ENCODE measurements at regions not wholly inside any gene's neighbourhood (a gene's known extent, or its start where the extent isn't known, plus 50 kb on each side); places are given as distances from the start of the nearest gene placed in this dataset.

DNA sequence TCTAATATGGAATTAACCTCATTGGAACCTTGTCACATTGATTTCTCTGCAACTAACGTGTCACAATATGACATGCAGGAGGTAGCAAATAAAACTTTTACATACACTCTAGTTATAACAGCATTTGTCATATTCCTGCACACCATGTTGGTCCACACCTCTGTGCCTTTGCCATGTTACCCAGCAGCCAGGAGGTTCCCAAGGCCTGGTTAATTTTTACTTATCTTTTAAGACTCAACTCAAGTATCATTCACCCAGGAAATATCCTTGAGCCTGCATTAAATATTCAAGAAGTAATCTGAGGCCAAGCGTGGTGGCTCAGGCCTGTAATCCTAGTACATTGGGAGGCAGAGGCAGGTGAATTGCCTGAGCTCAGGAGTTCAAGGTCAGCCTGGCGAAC is 447.2 kb upstream of the NR5A2 start (continued):
- TF ChIP-seq HDGF (IDR thresholded peaks at IDR 0.05) = no peak
- TF ChIP-seq YY1 (IDR thresholded peaks at IDR 0.05; ENCODE audit: low read depth, low read length) = no peak
- no peak for TF ChIP-seq DPF2 (IDR thresholded peaks at IDR 0.05)
- TF ChIP-seq NFIC (IDR thresholded peaks at IDR 0.05; ENCODE audit: low read depth, low read length) = no peak
- TF ChIP-seq, protein P1, sequence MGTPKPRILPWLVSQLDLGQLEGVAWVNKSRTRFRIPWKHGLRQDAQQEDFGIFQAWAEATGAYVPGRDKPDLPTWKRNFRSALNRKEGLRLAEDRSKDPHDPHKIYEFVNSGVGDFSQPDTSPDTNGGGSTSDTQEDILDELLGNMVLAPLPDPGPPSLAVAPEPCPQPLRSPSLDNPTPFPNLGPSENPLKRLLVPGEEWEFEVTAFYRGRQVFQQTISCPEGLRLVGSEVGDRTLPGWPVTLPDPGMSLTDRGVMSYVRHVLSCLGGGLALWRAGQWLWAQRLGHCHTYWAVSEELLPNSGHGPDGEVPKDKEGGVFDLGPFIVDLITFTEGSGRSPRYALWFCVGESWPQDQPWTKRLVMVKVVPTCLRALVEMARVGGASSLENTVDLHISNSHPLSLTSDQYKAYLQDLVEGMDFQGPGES (IDR thresholded peaks at IDR 0.05) = no peak
- no peak for TF ChIP-seq FOS (IDR thresholded peaks at IDR 0.05; ENCODE audit: borderline replicate concordance, extremely low read depth, insufficient read length)
- no peak for TF ChIP-seq EED (IDR thresholded peaks at IDR 0.05; ENCODE audit: low read depth)
- no peak for TF ChIP-seq ZZZ3 (IDR thresholded peaks at IDR 0.05; ENCODE audit: control insufficient read depth, insufficient read length, low read depth)
- TF ChIP-seq, protein P2, sequence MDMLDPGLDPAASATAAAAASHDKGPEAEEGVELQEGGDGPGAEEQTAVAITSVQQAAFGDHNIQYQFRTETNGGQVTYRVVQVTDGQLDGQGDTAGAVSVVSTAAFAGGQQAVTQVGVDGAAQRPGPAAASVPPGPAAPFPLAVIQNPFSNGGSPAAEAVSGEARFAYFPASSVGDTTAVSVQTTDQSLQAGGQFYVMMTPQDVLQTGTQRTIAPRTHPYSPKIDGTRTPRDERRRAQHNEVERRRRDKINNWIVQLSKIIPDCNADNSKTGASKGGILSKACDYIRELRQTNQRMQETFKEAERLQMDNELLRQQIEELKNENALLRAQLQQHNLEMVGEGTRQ (IDR thresholded peaks at IDR 0.05; ENCODE audit: borderline replicate concordance, low read depth, low read length) = no peak

DNA sequence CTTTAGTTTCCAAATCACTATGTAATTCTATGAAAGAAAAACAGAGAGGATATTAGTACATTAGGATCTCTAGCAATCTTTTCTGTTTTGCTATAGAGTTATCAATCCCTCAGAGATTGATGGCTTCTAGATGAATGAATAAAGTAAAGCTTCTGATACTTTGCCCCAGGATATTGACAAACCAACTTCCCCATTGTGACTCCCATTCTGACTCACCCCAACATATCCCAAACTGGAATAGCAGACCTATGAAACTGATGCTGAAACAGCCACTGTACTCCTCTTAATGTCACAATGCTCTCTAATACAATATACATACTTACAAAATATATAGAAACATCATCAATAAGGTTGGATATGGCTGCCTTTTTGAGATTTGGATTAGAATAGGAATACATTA is 442.1 kb upstream of the NR5A2 start:
- ChIA-PET POLR2A (no interaction called here), SMC1A (ENCODE audit: uncharacterized antibody, unreplicated experiment) (no interaction called here), CTCF (no interaction called here), RAD21 (ENCODE audit: unreplicated experiment) (no interaction called here)
- H3K9ac ChIP-seq (ENCODE audit: control insufficient read depth, insufficient read depth, low read length) = no peak overlapping the region
- no peaks in the 10 kb centered on the region for H3K27me3 ChIP-seq (replicated peaks in 1 of 2; ENCODE audit: control insufficient read depth in 2 of 2, insufficient read depth in 2 of 2, low read length in 1 of 2)
- H4K20me1 ChIP-seq (ENCODE audit: control insufficient read depth, insufficient read depth) = no peaks in the 10 kb centered on the region
- H3K4me1 ChIP-seq (ENCODE audit: control insufficient read depth, insufficient read depth, low read length) = no peaks in the 10 kb centered on the region
- no peak for DNase-seq (ENCODE audit: low read depth, low spot score)
- in situ Hi-C loops (cut with MboI) = no loop called here
- H3K36me3 ChIP-seq (ENCODE audit: control insufficient read depth in 2 of 2, insufficient read depth in 2 of 2, low read length in 1 of 2) = no peaks in the 10 kb centered on the region
- FAIRE-seq = no peak
- H3K27ac ChIP-seq (ENCODE audit: control insufficient read depth, insufficient read depth) = no peak overlapping the region
- no peak overlapping the region for H2AFZ ChIP-seq (ENCODE audit: control insufficient read depth, low read depth, low read length)
- ATAC-seq = no peak
- intact Hi-C loops (cut with micrococcal nuclease; ENCODE audit: unreplicated experiment) = no loop called here
- H3K4me2 ChIP-seq (ENCODE audit: control insufficient read depth, insufficient read depth) = no peak overlapping the region
- no peak overlapping the region for H3K4me3 ChIP-seq
- H3K79me2 ChIP-seq (ENCODE audit: control insufficient read depth, insufficient read depth, low read length) = no peaks in the 10 kb centered on the region
- BruUV-seq (replicated peaks) = no TSS peak
- no peaks in the 10 kb centered on the region for H3K9me3 ChIP-seq (replicated peaks; ENCODE audit: control insufficient read depth, insufficient read depth, low read length)
- TF ChIP-seq TARDBP (IDR thresholded peaks at IDR 0.05; ENCODE audit: borderline replicate concordance) = no peak
- no peak for TF ChIP-seq SMARCA5 (IDR thresholded peaks at IDR 0.05)
- TF ChIP-seq FOS (IDR thresholded peaks at IDR 0.05; ENCODE audit: borderline replicate concordance, extremely low read depth, insufficient read length) = no peak
- TF ChIP-seq POLR2A (IDR thresholded peaks at IDR 0.05; ENCODE audit: low read depth, low read length) = no peak
- TF ChIP-seq, protein P3, sequence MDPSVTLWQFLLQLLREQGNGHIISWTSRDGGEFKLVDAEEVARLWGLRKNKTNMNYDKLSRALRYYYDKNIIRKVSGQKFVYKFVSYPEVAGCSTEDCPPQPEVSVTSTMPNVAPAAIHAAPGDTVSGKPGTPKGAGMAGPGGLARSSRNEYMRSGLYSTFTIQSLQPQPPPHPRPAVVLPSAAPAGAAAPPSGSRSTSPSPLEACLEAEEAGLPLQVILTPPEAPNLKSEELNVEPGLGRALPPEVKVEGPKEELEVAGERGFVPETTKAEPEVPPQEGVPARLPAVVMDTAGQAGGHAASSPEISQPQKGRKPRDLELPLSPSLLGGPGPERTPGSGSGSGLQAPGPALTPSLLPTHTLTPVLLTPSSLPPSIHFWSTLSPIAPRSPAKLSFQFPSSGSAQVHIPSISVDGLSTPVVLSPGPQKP (IDR thresholded peaks at IDR 0.05; ENCODE audit: low read depth, low read length) = no peak
- no peak for TF ChIP-seq EP300 (IDR thresholded peaks at IDR 0.05; ENCODE audit: borderline replicate concordance in 1 of 2, control insufficient read depth in 1 of 2, low read depth in 2 of 2, low read length in 2 of 2)
- TF ChIP-seq, protein P4, sequence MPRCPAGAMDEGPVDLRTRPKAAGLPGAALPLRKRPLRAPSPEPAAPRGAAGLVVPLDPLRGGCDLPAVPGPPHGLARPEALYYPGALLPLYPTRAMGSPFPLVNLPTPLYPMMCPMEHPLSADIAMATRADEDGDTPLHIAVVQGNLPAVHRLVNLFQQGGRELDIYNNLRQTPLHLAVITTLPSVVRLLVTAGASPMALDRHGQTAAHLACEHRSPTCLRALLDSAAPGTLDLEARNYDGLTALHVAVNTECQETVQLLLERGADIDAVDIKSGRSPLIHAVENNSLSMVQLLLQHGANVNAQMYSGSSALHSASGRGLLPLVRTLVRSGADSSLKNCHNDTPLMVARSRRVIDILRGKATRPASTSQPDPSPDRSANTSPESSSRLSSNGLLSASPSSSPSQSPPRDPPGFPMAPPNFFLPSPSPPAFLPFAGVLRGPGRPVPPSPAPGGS (IDR thresholded peaks at IDR 0.05; ENCODE audit: borderline replicate concordance, insufficient read depth, low read depth, low read length, poor library complexity, severe bottlenecking) = no peak
- TF ChIP-seq, protein P5, sequence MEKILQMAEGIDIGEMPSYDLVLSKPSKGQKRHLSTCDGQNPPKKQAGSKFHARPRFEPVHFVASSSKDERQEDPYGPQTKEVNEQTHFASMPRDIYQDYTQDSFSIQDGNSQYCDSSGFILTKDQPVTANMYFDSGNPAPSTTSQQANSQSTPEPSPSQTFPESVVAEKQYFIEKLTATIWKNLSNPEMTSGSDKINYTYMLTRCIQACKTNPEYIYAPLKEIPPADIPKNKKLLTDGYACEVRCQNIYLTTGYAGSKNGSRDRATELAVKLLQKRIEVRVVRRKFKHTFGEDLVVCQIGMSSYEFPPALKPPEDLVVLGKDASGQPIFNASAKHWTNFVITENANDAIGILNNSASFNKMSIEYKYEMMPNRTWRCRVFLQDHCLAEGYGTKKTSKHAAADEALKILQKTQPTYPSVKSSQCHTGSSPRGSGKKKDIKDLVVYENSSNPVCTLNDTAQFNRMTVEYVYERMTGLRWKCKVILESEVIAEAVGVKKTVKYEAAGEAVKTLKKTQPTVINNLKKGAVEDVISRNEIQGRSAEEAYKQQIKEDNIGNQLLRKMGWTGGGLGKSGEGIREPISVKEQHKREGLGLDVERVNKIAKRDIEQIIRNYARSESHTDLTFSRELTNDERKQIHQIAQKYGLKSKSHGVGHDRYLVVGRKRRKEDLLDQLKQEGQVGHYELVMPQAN (conservative IDR thresholded peaks at IDR 0.05) = no peak
- TF ChIP-seq, protein P6, sequence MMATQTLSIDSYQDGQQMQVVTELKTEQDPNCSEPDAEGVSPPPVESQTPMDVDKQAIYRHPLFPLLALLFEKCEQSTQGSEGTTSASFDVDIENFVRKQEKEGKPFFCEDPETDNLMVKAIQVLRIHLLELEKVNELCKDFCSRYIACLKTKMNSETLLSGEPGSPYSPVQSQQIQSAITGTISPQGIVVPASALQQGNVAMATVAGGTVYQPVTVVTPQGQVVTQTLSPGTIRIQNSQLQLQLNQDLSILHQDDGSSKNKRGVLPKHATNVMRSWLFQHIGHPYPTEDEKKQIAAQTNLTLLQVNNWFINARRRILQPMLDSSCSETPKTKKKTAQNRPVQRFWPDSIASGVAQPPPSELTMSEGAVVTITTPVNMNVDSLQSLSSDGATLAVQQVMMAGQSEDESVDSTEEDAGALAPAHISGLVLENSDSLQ (IDR thresholded peaks at IDR 0.05) = no peak
